ENCODE measurements at regions not wholly inside any gene's neighbourhood (a gene's known extent, or its start where the extent isn't known, plus 50 kb on each side); places are given as distances from the start of the nearest gene placed in this dataset.

DNA sequence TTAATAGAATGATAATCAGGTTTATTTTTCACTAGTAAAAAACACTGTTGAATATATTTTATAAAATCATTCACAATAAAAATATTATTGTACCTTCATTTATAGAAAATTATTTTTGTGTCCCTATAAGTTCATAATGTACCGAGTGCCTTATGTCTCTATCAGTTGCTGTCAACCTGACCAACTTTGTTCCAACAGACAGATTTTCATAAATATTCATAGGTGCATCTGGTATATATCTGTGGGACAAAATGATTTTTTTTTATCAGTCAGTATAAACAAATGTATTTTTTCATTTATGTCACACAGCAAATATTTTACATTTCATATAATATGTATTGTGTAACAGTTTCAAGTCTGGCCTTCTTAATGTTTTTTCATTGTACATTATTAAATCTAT lies 195.9 kb downstream of the HGF start:
- FAIRE-seq = no peak
- Histone ChIP-seq H2AK5ac (ENCODE audit: low read depth, low read length) (no peak overlapping the region), H4K20me1 (replicated peaks in 1 of 2; ENCODE audit: control insufficient read depth in 1 of 2, insufficient read depth in 2 of 2, low read length in 2 of 2) (no peaks in the 10 kb centered on the region), H4K8ac (ENCODE audit: extremely low read depth, insufficient read depth, low read length) (no peak overlapping the region), H3K9ac (replicated peaks in 1 of 4; ENCODE audit: extremely low read depth in 1 of 4, low read depth in 3 of 4, low read length in 3 of 4) (no peak overlapping the region), H2BK12ac (ENCODE audit: low read depth, low read length) (no peak overlapping the region), H3K27me3 (replicated peaks in 1 of 4; ENCODE audit: control insufficient read depth in 3 of 4, extremely low read depth in 1 of 4, insufficient read depth in 3 of 4, low read length in 3 of 4) (no peaks in the 10 kb centered on the region), H3K9me3 (ENCODE audit: insufficient read depth in 2 of 2, low read depth in 1 of 2, low read length in 1 of 2) (no peaks in the 10 kb centered on the region), H3K4me3 (ENCODE audit: extremely low read depth in 1 of 4, insufficient read depth in 2 of 4, low read depth in 3 of 4, low read length in 4 of 4) (no peak overlapping the region), H3K36me3 (ENCODE audit: control insufficient read depth in 2 of 4, insufficient read depth in 4 of 4, low read length in 3 of 4) (no peaks in the 10 kb centered on the region), H3K79me1 (ENCODE audit: low read depth, low read length) (no peaks in the 10 kb centered on the region), H3K4ac (replicated peaks; ENCODE audit: insufficient read length, low read depth, low read length) (no peak overlapping the region), H3K4me2 (ENCODE audit: insufficient read depth in 1 of 2, low read depth in 2 of 2, low read length in 2 of 2) (no peak overlapping the region), H2BK20ac (ENCODE audit: low read length) (no peak overlapping the region), H3K4me1 (replicated peaks in 1 of 4; ENCODE audit: control insufficient read depth in 3 of 4, insufficient read depth in 4 of 4, low read length in 3 of 4) (no peaks in the 10 kb centered on the region), H2AFZ (ENCODE audit: low read length) (no peak overlapping the region), H3K27ac (ENCODE audit: low read depth, low read length) (no peak overlapping the region), H3K56ac (replicated peaks; ENCODE audit: insufficient read length, low read depth, low read length) (no peak overlapping the region), H3K18ac (ENCODE audit: extremely low read depth, low read length) (no peak overlapping the region), H3K23me2 (ENCODE audit: low read depth, low read length) (peaks cover 2% of the 10 kb centered on the region; the same call in 1 of the 2 replicates), H3K14ac (ENCODE audit: insufficient read length) (no peak overlapping the region), H2BK5ac (ENCODE audit: low read depth, low read length) (no peak overlapping the region), H2BK120ac (replicated peaks; ENCODE audit: low read depth, low read length) (no peak overlapping the region), H4K91ac (replicated peaks; ENCODE audit: insufficient read length, low read length) (no peak overlapping the region), H3K79me2 (ENCODE audit: control insufficient read depth in 1 of 2, insufficient read depth in 2 of 2, low read length in 2 of 2) (no peaks in the 10 kb centered on the region), H3K23ac (ENCODE audit: insufficient read length) (no peak overlapping the region), H4K5ac (ENCODE audit: insufficient read length, low read depth, low read length) (no peak overlapping the region), H2BK15ac (ENCODE audit: low read length) (no peak overlapping the region)
- CTCF ChIA-PET (ENCODE audit: partially characterized antibody) = no interaction called here
- POLR2A ChIA-PET (ENCODE audit: partially characterized antibody) = no interaction called here
- TF ChIP-seq ASH2L (IDR thresholded peaks at IDR 0.05; ENCODE audit: low read length) = no peak
- TF ChIP-seq SIN3A (conservative IDR thresholded peaks at IDR 0.05 in 1 of 2, IDR thresholded peaks at IDR 0.05 in 1 of 2; ENCODE audit: low read depth in 1 of 2, low read length in 2 of 2) = no peak
- no peak for TF ChIP-seq MAFK (IDR thresholded peaks at IDR 0.05; ENCODE audit: low read depth, low read length)
- no peak for TF ChIP-seq BACH1 (IDR thresholded peaks at IDR 0.05; ENCODE audit: low read length)
- TF ChIP-seq RFX5 (IDR thresholded peaks at IDR 0.05; ENCODE audit: borderline replicate concordance, low read depth, low read length) = no peak
- no peak for TF ChIP-seq POU5F1 (IDR thresholded peaks at IDR 0.05; ENCODE audit: low read depth, low read length)
- TF ChIP-seq JUND (IDR thresholded peaks at IDR 0.05; ENCODE audit: low read length) = no peak
- no peak for TF ChIP-seq EZH2 (IDR thresholded peaks at IDR 0.05; ENCODE audit: low read depth, low read length, severe bottlenecking)
- TF ChIP-seq GTF2F1 (IDR thresholded peaks at IDR 0.05; ENCODE audit: borderline replicate concordance, low read depth, low read length) = no peak
- TF ChIP-seq, protein P1, sequence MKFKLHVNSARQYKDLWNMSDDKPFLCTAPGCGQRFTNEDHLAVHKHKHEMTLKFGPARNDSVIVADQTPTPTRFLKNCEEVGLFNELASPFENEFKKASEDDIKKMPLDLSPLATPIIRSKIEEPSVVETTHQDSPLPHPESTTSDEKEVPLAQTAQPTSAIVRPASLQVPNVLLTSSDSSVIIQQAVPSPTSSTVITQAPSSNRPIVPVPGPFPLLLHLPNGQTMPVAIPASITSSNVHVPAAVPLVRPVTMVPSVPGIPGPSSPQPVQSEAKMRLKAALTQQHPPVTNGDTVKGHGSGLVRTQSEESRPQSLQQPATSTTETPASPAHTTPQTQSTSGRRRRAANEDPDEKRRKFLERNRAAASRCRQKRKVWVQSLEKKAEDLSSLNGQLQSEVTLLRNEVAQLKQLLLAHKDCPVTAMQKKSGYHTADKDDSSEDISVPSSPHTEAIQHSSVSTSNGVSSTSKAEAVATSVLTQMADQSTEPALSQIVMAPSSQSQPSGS (IDR thresholded peaks at IDR 0.05; ENCODE audit: low read length) = no peak
- 79% methylated on average over 1 of the region's 1 CpG; no CpG with 5 or more reads in 1 of the 2 experiments for WGBS, 2 experiments (ENCODE audit: extremely low coverage in 1 of 2, insufficient coverage in 1 of 2, insufficient read length in 1 of 2, insufficient replicate concordance in 2 of 2, low coverage in 1 of 2, low lambda C conversion rate in 2 of 2, missing lambda C conversion rate in 1 of 2)
- DNase-seq (ENCODE audit: low read depth in 1 of 2, low spot score in 2 of 2) = no peak
